Choroid plexus epithelial cell (primary cell): ENCODE measurements at regions not wholly inside any gene's neighbourhood (a gene's known extent, or its start where the extent isn't known, plus 50 kb on each side); places are given as distances from the start of the nearest gene placed in this dataset.

Experiments used
- DNase-seq: peaks from one replicate; pipeline ENCODE4 v3.0.0-alpha.2; 2010; ENCODE audit warnings: low read depth
- H3K4me3 ChIP-seq: 2 replicates; pipeline ENCODE4 v1.5.1; 2011; ENCODE audit warnings: low read depth, mild to moderate bottlenecking, control low read depth, low read length, moderate library complexity
- TF ChIP-seq, protein P1 (sequence below): conservative IDR thresholded peaks from 2 replicates; pipeline ENCODE4 v1.5.1; 2011; ENCODE audit warnings: low read depth, mild to moderate bottlenecking, control low read depth, inconsistent platforms, low read length, moderate library complexity

DNA sequence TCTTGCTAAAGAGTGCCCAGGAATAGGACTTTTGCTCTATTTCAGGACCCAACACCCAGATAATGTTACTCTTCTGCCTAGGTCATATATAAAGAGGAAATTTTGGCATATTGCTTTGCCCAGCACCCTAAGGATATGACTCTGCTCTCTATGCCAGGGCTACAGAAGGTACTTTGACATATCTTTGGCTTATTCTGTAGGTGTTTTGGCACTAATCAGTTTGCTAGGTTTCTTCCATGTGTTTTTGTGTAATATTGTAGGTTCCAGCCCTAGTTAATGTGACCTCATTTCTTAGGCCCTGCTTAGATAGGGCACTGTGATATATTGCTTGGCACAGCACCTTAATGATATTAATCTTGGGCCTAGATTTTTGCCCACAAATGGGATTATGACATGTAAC, 842.9 kb upstream of the TSPY4 start:
- TF ChIP-seq, protein P1, sequence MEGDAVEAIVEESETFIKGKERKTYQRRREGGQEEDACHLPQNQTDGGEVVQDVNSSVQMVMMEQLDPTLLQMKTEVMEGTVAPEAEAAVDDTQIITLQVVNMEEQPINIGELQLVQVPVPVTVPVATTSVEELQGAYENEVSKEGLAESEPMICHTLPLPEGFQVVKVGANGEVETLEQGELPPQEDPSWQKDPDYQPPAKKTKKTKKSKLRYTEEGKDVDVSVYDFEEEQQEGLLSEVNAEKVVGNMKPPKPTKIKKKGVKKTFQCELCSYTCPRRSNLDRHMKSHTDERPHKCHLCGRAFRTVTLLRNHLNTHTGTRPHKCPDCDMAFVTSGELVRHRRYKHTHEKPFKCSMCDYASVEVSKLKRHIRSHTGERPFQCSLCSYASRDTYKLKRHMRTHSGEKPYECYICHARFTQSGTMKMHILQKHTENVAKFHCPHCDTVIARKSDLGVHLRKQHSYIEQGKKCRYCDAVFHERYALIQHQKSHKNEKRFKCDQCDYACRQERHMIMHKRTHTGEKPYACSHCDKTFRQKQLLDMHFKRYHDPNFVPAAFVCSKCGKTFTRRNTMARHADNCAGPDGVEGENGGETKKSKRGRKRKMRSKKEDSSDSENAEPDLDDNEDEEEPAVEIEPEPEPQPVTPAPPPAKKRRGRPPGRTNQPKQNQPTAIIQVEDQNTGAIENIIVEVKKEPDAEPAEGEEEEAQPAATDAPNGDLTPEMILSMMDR = no peak
- no peak for DNase-seq
- no peak overlapping the region for H3K4me3 ChIP-seq

DNA sequence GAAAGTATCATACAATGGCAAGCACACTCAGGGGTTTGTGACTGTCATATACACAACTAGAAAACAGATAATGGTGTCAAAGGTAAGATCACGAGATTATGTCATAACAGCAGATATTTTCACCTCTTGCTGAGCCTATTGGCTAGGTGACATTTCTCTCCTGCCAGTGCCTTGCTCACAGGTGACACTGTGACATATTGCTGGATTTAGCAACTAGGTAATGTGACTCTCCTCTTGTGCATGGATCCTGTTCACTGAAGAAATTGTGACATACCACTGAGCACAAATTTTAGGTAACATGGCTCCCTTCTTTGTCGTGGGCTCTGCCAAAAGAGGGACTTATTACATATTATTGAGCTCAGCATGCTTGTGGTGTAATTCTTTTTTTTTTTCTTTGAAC, 842.0 kb upstream of the TSPY4 start:
- no peak for DNase-seq
- TF ChIP-seq, protein P1 = no peak

DNA sequence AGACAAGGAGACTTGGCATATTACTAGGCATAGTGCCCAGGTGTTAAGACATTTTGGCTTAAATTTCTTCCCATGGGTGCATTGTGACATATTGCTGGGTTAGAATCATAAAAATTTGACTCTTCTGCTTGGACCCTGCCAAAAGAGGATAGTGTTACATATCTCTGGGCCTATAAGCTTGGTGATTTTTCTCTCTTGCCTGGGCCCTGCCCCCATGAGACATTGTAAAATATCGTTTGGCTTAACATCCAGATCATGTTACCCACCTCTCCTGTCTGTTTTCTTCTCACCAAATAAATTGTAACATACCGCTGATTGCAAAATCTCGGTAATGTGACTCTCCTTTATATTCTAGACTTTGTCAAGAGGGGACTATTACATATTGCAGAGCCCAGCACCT, 836.4 kb upstream of the TSPY4 start:
- no peak overlapping the region for H3K4me3 ChIP-seq
- no peak for DNase-seq

More for the DNA sequence above, 842.0 kb upstream of the TSPY4 start:
- no peak overlapping the region for H3K4me3 ChIP-seq

DNA sequence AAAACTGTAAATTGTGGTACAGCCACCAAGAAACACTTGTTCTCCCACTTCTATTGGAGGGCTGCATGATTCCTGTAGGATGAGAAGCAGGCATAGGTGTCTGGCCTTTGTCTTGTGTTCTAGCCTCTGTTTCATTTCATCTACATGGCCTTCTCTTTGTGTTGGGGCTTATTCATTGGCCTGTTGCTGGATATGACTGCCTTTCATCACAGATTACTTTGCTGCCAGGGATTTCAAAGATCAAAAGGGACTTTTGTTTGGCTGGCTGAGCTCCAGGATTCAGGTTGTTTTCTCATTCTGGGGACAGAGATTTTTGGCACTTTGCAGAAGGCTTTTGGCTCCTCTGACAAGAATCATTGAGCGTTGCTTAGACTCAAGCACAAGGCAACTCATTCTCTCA, 803.8 kb upstream of the TSPY4 start:
- TF ChIP-seq, protein P1 = no peak
- H3K4me3 ChIP-seq = no peak overlapping the region

More for the DNA sequence above, 836.4 kb upstream of the TSPY4 start:
- TF ChIP-seq, protein P1 = no peak

DNA sequence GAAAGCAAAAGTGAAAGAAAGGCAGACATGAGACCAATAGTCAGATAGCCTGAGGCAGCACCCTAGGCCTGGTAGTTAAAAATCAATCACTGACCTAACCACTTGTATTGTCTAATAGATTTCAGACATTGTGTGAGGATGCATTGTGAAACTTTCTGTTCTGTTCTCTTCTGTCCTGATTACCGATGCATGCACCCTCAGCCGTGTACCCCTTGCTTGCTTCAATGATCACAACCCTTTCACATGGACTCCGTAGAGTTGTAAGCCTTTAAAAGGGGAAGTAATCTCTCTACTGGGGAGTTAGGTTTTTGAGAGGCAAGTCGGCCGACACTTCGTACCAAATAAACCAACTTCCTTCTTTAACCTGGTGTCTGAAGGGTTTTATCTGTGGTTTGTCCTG, 801.6 kb upstream of the TSPY4 start:
- no peak for DNase-seq
- TF ChIP-seq, protein P1 = no peak
- no peak overlapping the region for H3K4me3 ChIP-seq

More for the DNA sequence above, 803.8 kb upstream of the TSPY4 start:
- DNase-seq = no peak

DNA sequence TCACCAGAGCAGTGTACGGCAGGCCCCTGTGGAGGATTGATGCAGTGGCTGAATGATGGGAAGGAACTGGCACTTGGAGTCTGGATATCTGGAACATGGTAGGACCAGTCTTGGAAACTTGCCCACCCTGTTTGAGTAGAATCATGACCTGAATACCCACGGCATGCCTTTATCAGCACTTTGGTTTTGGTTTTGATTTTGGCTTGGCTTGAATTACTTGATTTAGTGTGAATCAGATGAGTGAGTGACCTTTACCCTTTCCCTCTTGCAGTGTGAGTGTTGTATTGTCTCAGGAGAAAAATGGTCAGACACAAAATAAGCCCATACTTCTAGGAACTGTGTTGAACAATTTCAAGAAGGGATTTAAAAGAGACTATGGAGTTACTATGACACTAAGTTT, 801.0 kb upstream of the TSPY4 start:
- TF ChIP-seq, protein P1 = no peak
- H3K4me3 ChIP-seq = no peak overlapping the region
- no peak for DNase-seq

DNA sequence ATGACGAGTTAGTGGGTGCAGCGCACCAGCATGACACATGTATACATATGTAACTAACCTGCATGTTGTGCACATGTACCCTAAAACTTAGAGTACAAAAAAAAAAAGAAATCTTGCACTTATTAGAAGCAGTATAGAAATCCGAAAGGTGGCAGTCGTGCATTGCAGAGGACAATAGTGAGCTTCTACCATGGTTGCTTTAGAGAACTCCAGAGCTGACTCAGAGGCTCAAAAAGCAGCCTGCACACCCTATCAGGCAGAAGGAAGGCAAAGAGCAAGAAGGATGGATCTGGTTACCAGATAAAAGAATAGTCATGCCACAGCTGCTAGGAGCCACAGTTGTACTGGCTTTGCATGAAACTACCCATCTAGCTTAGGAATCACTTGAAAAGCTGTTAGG, 796.0 kb upstream of the TSPY4 start:
- DNase-seq = no peak
- TF ChIP-seq, protein P1 = no peak
- no peak overlapping the region for H3K4me3 ChIP-seq
